MCF 10A (cell line): ENCODE measurements at regions not wholly inside any gene's neighbourhood (a gene's known extent, or its start where the extent isn't known, plus 50 kb on each side); places are given as distances from the start of the nearest gene placed in this dataset.

ENCODE experiments used
- BruUV-seq: library from RNA; stranded (reverse); fragments of 400-500 nt; replicated peaks from 2 replicates; lab custom pipeline; 2021; lab: Mats Ljungman, UMichigan
- CTCF ChIA-PET: fragments of 300-600 bp; sonication (Branson Sonifier 250); formaldehyde crosslinking; extraction: SDS; loops from one replicate; lab custom pipeline; 2021; ENCODE audit warnings: antibody characterized with exemption, inconsistent platforms; lab: Yijun Ruan, JAX
- POLR2A ChIA-PET: fragments of 300-600, 350-650 bp; sonication (Branson Sonifier 250); formaldehyde crosslinking; extraction: SDS; loops from one replicate; lab custom pipeline; 2020; ENCODE audit warnings: antibody characterized with exemption, inconsistent platforms; lab: Yijun Ruan, JAX
- DNase-seq: peaks from one replicate; pipeline ENCODE4 v3.0.0-alpha.2; 2018; ENCODE audit not compliant: unreplicated experiment
- H3K27ac Mint-ChIP-seq: one replicate; pipeline ENCODE4 v1.8.0; 2022; ENCODE audit warnings: mild to moderate bottlenecking, low read depth, mixed read lengths; ENCODE audit not compliant: unreplicated experiment
- H3K27me3 Mint-ChIP-seq: one replicate; pipeline ENCODE4 v1.8.0; 2022; ENCODE audit warnings: mixed read lengths; ENCODE audit not compliant: insufficient read depth, unreplicated experiment
- H3K36me3 Mint-ChIP-seq: one replicate; pipeline ENCODE4 v1.8.0; 2022; ENCODE audit warnings: mild to moderate bottlenecking, moderate library complexity, mixed read lengths; ENCODE audit not compliant: insufficient read depth, unreplicated experiment
- H3K4me1 Mint-ChIP-seq: one replicate; pipeline ENCODE4 v1.8.0; 2022; ENCODE audit warnings: mixed read lengths; ENCODE audit not compliant: insufficient read depth, unreplicated experiment
- H3K4me3 Mint-ChIP-seq: one replicate; pipeline ENCODE4 v1.8.0; 2022; ENCODE audit warnings: mild to moderate bottlenecking, moderate library complexity, mixed read lengths; ENCODE audit not compliant: unreplicated experiment
- H3K9me3 Mint-ChIP-seq: one replicate; pipeline ENCODE4 v1.8.0; 2022; ENCODE audit warnings: mixed read lengths; ENCODE audit not compliant: unreplicated experiment
- CTCF ChIP-seq: fragments of 200-600 bp; IDR thresholded peaks from one replicate; pipeline ENCODE4 v1.8.0; 2022; ENCODE audit warnings: antibody characterized with exemption, mild to moderate bottlenecking; ENCODE audit not compliant: unreplicated experiment
- intact Hi-C: fragments of 100-400 bp; cut with micrococcal nuclease; formaldehyde crosslinking; loops from 2 replicates; pipeline ENCODE4 v1.14.1; 2022

- DNase-seq, result no peak
- H3K27me3 Mint-ChIP-seq, result peaks cover 28% of the 10 kb centered on the region
- no TSS peak for BruUV-seq
- ChIA-PET POLR2A (interaction anchor here (0.6 kb wide), 1 partner anchor 882 kb away, joined by 3 read pairs; no protein-coding TSS in a partner anchor), CTCF (no interaction called here)
- H3K4me1 Mint-ChIP-seq, result no peaks in the 10 kb centered on the region
- H3K4me3 Mint-ChIP-seq, result no peak overlapping the region
- H3K27ac Mint-ChIP-seq, result no peak overlapping the region
- intact Hi-C loops, result no loop called here
- H3K36me3 Mint-ChIP-seq, result peaks cover 12% of the 10 kb centered on the region
- no peaks in the 10 kb centered on the region for H3K9me3 Mint-ChIP-seq
- TF ChIP-seq CTCF, result no peak
Observed at GRCh38 chr18:47586418-47587070, 335.1 kb upstream of the SKOR2 start.

GRCh38 chr18:47585914-47586313 lies 334.5 kb upstream of the SKOR2 start:
- no peak for DNase-seq
- intact Hi-C loops, result no loop called here
- ChIA-PET CTCF (no interaction called here), POLR2A (no interaction called here)
- BruUV-seq, result no TSS peak
- Mint-ChIP-seq H3K4me1 (no peaks in the 10 kb centered on the region), H3K27ac (no peak overlapping the region), H3K9me3 (no peaks in the 10 kb centered on the region), H3K4me3 (no peak overlapping the region), H3K27me3 (peaks cover 24% of the 10 kb centered on the region), H3K36me3 (peaks cover 12% of the 10 kb centered on the region)
- no peak for TF ChIP-seq CTCF

- ChIA-PET CTCF (interaction anchor here (0.7 kb wide), 1 partner anchor 54 kb away, joined by 3 read pairs; no protein-coding TSS in a partner anchor), POLR2A (interaction anchor here (0.9 kb wide), 1 partner anchor 275 kb away, joined by 3 read pairs; no protein-coding TSS in a partner anchor)
- no TSS peak for BruUV-seq
- H3K4me3 Mint-ChIP-seq, result no peak overlapping the region
- no peak for DNase-seq
- no peak overlapping the region for H3K27ac Mint-ChIP-seq
- no peaks in the 10 kb centered on the region for H3K9me3 Mint-ChIP-seq
- H3K36me3 Mint-ChIP-seq, result peaks cover 12% of the 10 kb centered on the region
- no peak for TF ChIP-seq CTCF
- intact Hi-C loops, result no loop called here
- H3K4me1 Mint-ChIP-seq, result no peaks in the 10 kb centered on the region
- peaks cover 24% of the 10 kb centered on the region for H3K27me3 Mint-ChIP-seq
Observed at GRCh38 chr18:47585136-47585535, 333.7 kb upstream of the SKOR2 start.

GRCh38 chr18:47582093-47582492 lies 330.6 kb upstream of the SKOR2 start:
- intact Hi-C loops, result no loop called here
- Mint-ChIP-seq H3K4me3 (no peak overlapping the region), H3K27me3 (peaks cover 14% of the 10 kb centered on the region), H3K27ac (no peak overlapping the region), H3K9me3 (no peaks in the 10 kb centered on the region), H3K36me3 (no peaks in the 10 kb centered on the region), H3K4me1 (no peaks in the 10 kb centered on the region)
- no peak for TF ChIP-seq CTCF
- no TSS peak for BruUV-seq
- no peak for DNase-seq
- ChIA-PET CTCF (no interaction called here), POLR2A (no interaction called here)
